ENCODE measurements at regions not wholly inside any gene's neighbourhood (a gene's known extent, or its start where the extent isn't known, plus 50 kb on each side); places are given as distances from the start of the nearest gene placed in this dataset.
"Not testable (repeated sequence)": the region's sequence is repeated elsewhere in the genome, so short reads cannot be mapped to it uniquely, and the experiment has no call there.

DNA sequence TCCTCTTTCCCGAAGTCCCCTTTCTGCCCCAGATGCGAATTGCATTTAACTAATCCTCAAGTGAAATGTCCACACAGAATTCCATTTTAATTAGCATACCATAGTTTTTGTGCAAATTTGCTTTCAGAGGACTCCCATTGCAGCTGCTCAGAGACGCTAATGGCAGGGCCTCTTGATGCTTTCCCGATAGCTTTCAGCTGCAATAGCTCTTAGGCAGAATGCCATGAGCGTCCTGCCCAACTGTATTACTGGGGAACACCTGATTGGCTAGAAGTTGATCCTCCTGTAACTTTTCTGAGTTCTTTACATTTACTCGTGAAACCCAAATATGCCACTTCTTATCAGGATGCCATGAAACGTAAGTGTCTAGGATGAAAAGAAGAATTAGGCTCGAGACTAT lies 203.0 kb downstream of the UTP18 start:
- Histone ChIP-seq H3K27me3 (ENCODE audit: control insufficient read depth, insufficient read depth) (no peaks in the 10 kb centered on the region), H3K27ac (ENCODE audit: low read length) (no peak overlapping the region), H3K4me3 (ENCODE audit: low read length) (no peak overlapping the region), H3K9me3 (ENCODE audit: control insufficient read depth, low read length) (no peaks in the 10 kb centered on the region), H3K4me1 (ENCODE audit: control insufficient read depth, insufficient read depth, low read length) (no peaks in the 10 kb centered on the region)
- intact Hi-C loops (cut with DNase I): no loop called here
- no peak for ATAC-seq
- WGBS: 78% methylated on average over 8 of the region's 8 CpGs
- DNase-seq: no peak

DNA sequence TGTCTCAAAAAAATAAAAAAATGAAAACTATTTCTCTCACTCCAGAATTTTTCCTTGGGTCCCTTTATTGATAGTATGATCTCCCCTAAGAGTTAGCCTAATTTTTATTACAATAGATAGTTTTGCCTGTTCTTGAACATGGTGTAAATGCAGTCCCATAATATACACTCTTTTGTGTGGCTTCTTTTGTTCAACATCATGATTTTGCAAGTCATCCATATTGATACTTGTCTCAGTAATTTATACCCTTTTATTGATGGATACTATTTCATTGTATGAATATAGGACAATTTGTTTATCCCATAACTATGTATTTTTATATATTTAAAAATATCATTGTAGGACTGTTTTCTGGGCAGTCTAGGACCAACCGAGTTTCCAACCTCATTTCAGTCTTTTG lies 207.0 kb downstream of the UTP18 start:
- Histone ChIP-seq H3K4me3 (ENCODE audit: low read length) (no peak overlapping the region), H3K4me1 (ENCODE audit: control insufficient read depth, insufficient read depth, low read length) (no peaks in the 10 kb centered on the region), H3K27me3 (ENCODE audit: control insufficient read depth, insufficient read depth) (no peaks in the 10 kb centered on the region), H3K27ac (ENCODE audit: low read length) (no peak overlapping the region), H3K9me3 (ENCODE audit: control insufficient read depth, low read length) (no peaks in the 10 kb centered on the region)
- no peak for DNase-seq
- ATAC-seq: no peak
- intact Hi-C loops (cut with DNase I): no loop called here
- WGBS: 61% methylated on average over 1 of the region's 1 CpG

DNA sequence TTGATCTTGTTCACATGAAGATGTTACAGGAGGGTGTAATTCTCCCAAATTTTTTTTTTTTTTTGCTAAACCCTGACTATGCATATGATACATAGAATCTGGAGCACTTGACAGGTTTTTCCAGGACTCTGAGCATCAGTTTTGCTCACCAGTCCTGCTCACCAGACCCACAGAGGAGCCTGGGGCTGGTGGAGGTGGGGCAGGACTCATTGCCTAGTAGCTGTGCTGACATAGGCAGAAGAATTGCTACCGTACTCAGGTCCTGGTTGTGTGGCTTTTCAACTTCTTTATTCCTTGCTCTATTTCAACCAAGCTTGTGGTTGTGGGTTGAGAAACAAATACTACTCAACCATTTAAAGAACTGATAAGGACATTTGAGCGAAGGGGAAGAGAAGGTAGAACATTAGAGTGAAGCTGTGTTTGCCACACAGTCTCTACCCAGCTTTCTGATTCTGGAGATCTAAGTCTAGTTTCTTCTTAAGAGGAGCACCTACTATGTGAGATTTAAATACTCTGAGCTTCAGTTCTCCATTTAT lies 212.4 kb downstream of the UTP18 start:
- DNase-seq (no peak), ATAC-seq (no peak)
- intact Hi-C loops (cut with DNase I): no loop called here
- H3K4me3 ChIP-seq (ENCODE audit: low read length): no peak overlapping the region
- no peaks in the 10 kb centered on the region for H3K4me1 ChIP-seq (ENCODE audit: control insufficient read depth, insufficient read depth, low read length)
- WGBS: 77% methylated on average over 2 of the region's 2 CpGs
- no peaks in the 10 kb centered on the region for H3K27me3 ChIP-seq (ENCODE audit: control insufficient read depth, insufficient read depth)
- no peak overlapping the region for H3K27ac ChIP-seq (ENCODE audit: low read length)
- no peaks in the 10 kb centered on the region for H3K9me3 ChIP-seq (ENCODE audit: control insufficient read depth, low read length)

DNA sequence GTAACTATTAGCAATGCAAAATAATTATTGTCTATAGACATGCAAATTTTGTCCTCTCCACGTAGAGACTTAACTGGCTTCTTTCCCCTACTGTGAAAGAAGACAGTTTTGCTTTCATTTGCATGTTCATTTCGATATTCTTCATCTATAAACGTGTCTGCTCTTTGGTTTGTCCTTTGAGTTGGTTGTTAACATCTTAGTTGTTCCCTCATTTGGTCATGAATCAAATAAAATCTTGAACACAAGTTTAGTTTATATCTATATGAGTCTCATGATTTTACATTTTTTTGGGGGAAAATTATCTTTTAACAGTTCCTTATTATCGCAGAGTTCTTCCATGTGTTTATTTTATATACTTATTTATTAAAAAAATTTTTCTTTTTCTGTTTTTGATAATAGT lies 214.4 kb downstream of the UTP18 start:
- no peaks in the 10 kb centered on the region for H3K9me3 ChIP-seq (ENCODE audit: control insufficient read depth, low read length)
- no peaks in the 10 kb centered on the region for H3K4me1 ChIP-seq (ENCODE audit: control insufficient read depth, insufficient read depth, low read length)
- 53% methylated on average over 4 of the region's 4 CpGs for WGBS
- H3K27ac ChIP-seq (ENCODE audit: low read length): no peak overlapping the region
- DNase-seq: no peak
- no peak overlapping the region for H3K4me3 ChIP-seq (ENCODE audit: low read length)
- intact Hi-C loops (cut with DNase I): no loop called here
- H3K27me3 ChIP-seq (ENCODE audit: control insufficient read depth, insufficient read depth): peaks cover 2% of the 10 kb centered on the region
- ATAC-seq: no peak

DNA sequence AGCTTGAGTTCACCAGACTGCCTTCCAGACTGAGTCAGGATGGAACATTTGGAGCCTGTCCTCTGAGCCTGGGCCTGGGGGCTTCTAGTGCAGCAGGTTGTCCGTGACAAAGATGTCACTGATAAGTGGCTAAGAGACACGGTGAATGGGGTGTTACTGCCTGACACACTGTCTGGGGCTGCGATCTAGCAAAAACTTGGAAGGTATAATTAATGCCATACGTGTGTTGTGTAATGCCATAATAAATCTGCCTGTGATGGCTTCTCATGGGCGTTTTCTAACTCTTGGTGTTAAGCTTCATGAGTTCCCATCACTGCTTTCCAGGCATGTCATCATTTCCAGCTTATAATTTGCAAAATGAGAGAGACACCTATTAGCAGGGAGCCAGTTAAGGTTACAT lies 215.4 kb downstream of the UTP18 start:
- Histone ChIP-seq H3K27me3 (ENCODE audit: control insufficient read depth, insufficient read depth) (peaks cover 2% of the 10 kb centered on the region), H3K9me3 (ENCODE audit: control insufficient read depth, low read length) (no peaks in the 10 kb centered on the region), H3K27ac (ENCODE audit: low read length) (no peak overlapping the region), H3K4me1 (ENCODE audit: control insufficient read depth, insufficient read depth, low read length) (no peaks in the 10 kb centered on the region), H3K4me3 (ENCODE audit: low read length) (no peak overlapping the region)
- WGBS: 51% methylated on average over 5 of the region's 5 CpGs
- no peak for ATAC-seq
- intact Hi-C loops (cut with DNase I): no loop called here
- DNase-seq: no peak

DNA sequence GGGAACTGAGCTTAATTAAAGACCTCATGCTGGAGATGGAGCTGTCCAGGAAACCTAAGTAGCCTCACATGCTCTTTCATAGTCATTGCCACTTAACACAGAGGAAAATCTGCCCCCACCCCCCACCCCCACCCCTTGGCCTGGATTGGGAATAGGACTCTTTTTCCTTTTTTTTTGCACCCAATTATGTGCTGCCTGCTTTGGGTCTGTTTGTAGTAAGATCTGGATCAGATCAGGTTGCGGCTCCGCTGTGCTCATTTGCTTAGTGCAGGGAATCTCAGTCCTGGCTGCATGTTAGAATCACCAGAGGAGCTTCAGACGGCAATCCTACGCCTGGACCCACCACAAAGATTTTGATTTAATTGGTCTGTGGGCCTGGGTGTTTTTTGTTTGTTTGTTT lies 219.0 kb downstream of the UTP18 start:
- intact Hi-C loops (cut with DNase I): no loop called here
- no peak overlapping the region for H3K27ac ChIP-seq (ENCODE audit: low read length)
- no peak for DNase-seq
- no peaks in the 10 kb centered on the region for H3K4me1 ChIP-seq (ENCODE audit: control insufficient read depth, insufficient read depth, low read length)
- ATAC-seq: no peak
- peaks cover 2% of the 10 kb centered on the region for H3K27me3 ChIP-seq (ENCODE audit: control insufficient read depth, insufficient read depth)
- H3K4me3 ChIP-seq (ENCODE audit: low read length): no peak overlapping the region
- 71% methylated on average over 4 of the region's 4 CpGs for WGBS
- H3K9me3 ChIP-seq (ENCODE audit: control insufficient read depth, low read length): peaks cover 3% of the 10 kb centered on the region

DNA sequence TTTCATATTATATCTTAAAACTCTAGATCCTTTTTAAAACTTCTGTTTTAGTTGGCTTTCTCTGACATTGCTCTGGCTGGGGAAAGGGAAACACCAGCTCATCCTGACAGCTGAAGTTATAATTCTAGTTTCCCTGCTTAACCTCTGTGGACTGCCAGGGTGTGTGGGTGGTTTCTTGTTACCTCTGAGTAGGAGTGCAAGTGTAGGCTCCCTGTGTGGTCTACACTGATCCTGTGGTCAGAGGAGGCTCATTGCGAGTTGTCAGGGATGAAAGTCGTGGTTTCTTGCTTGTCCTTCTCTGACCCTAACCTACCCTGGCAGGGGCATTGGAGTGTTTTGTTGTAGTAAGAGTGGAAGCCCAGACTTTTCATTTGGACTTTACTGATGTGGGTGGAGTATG lies 221.0 kb downstream of the UTP18 start:
- H3K27me3 ChIP-seq (ENCODE audit: control insufficient read depth, insufficient read depth): peaks cover 2% of the 10 kb centered on the region
- intact Hi-C loops (cut with DNase I): no loop called here
- no peak overlapping the region for H3K4me3 ChIP-seq (ENCODE audit: low read length)
- H3K4me1 ChIP-seq (ENCODE audit: control insufficient read depth, insufficient read depth, low read length): no peaks in the 10 kb centered on the region
- peaks cover 3% of the 10 kb centered on the region for H3K9me3 ChIP-seq (ENCODE audit: control insufficient read depth, low read length)
- WGBS: 87% methylated on average over 2 of the region's 2 CpGs
- no peak for ATAC-seq
- DNase-seq: no peak
- H3K27ac ChIP-seq (ENCODE audit: low read length): no peak overlapping the region

DNA sequence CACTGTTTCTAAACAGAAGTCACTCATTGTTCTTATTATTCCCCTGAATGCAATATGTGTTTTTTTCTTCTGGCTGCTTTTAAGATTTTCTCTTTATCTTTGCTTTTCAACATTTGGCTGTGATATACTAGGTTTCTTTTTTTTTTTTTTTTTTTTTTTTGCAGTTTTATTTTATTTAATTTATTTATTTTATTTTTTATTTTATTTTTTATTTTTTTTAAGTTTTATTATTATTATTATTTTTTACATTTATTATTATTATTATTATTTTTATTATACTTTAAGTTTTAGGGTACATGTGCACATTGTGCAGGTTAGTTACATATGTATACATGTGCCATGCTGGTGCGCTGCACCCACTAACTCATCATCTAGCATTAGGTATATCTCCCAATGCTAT lies 221.9 kb downstream of the UTP18 start:
- H3K27me3 ChIP-seq (ENCODE audit: control insufficient read depth, insufficient read depth); intact Hi-C loops (cut with DNase I); H3K4me3 ChIP-seq (ENCODE audit: low read length); H3K4me1 ChIP-seq (ENCODE audit: control insufficient read depth, insufficient read depth, low read length); H3K9me3 ChIP-seq (ENCODE audit: control insufficient read depth, low read length); ATAC-seq; DNase-seq; H3K27ac ChIP-seq (ENCODE audit: low read length): not testable (repeated sequence)
- WGBS: no CpG with 5 or more reads among the region's 1 CpG

DNA sequence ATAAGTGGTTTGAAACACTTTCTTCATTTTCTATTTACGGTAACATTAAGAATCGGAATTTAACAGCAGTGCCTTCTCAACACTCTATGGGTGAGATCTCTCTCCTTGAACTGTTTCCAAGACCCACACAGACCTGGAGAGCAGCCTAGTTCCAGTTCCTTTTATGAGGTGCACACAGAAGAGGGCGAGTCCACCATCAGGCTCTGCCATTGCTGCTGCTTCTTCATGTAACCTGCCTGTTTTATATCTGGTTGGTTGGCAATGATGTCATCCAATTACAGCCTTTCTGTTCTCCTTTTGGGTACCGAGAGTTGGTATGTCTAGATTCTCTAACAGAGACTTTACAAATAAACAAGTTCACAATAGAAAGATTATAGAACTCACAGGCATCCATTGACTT lies 225.7 kb downstream of the UTP18 start:
- intact Hi-C loops (cut with DNase I): no loop called here
- ATAC-seq (no peak), DNase-seq (no peak)
- H3K4me3 ChIP-seq (ENCODE audit: low read length): no peak overlapping the region
- H3K27me3 ChIP-seq (ENCODE audit: control insufficient read depth, insufficient read depth): no peaks in the 10 kb centered on the region
- no peak overlapping the region for H3K27ac ChIP-seq (ENCODE audit: low read length)
- 46% methylated on average over 4 of the region's 4 CpGs for WGBS
- no peaks in the 10 kb centered on the region for H3K4me1 ChIP-seq (ENCODE audit: control insufficient read depth, insufficient read depth, low read length)
- peaks cover 3% of the 10 kb centered on the region for H3K9me3 ChIP-seq (ENCODE audit: control insufficient read depth, low read length)

DNA sequence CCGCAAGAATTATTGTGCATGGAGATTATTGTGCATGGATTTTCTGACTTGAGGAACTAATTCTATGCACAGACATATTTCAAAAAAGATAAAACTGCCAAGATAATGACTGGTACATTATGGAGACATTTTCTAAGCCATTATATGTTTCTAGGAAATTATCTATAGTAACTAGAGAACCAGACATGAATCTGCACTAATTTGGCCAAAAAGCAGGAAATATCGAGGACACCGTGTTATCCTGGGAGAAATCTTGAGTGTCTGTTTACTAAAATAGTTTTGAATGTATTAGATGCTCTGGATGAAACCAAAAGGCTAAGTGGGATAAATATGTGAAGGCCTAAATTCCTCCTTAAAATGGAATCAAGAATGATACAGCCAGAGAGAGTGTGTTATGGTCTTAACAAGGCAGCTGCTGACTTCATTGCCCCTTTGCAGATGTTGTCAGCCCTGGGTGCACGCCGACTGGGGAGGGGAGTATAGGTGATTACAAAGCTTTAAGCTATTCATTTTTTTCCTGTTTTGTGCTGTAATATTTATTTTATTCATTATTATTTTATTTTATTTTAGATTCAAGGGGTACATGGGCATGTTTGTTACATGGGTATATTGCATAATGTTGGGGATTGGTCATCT lies 226.7 kb downstream of the UTP18 start:
- DNase-seq (no peak), ATAC-seq (no peak)
- H3K4me1 ChIP-seq (ENCODE audit: control insufficient read depth, insufficient read depth, low read length): no peaks in the 10 kb centered on the region
- intact Hi-C loops (cut with DNase I): no loop called here
- H3K9me3 ChIP-seq (ENCODE audit: control insufficient read depth, low read length): no peaks in the 10 kb centered on the region
- no peaks in the 10 kb centered on the region for H3K27me3 ChIP-seq (ENCODE audit: control insufficient read depth, insufficient read depth)
- WGBS: 80% methylated on average over 5 of the region's 5 CpGs
- no peak overlapping the region for H3K27ac ChIP-seq (ENCODE audit: low read length)
- H3K4me3 ChIP-seq (ENCODE audit: low read length): no peak overlapping the region

DNA sequence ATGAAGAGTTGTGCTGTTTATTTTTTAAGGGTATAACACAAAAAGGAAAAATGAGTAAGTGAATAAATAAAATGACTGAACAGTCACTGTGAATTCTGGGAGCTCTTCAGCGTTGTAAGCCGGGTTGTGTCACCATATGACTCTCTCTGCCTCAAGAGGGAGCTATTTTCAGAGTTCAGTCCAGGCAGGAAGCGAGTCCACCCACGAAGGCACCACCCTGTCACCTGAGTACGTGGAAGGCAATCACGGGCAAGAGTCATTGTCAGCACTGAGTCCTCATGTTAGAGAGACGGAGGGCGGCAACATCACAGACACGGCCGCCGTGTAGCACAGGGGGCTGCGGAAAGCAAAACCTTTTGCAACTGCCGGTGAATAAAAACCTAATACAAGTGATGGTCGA lies 227.6 kb downstream of the UTP18 start:
- Histone ChIP-seq H3K27ac (ENCODE audit: low read length) (no peak overlapping the region), H3K9me3 (ENCODE audit: control insufficient read depth, low read length) (no peaks in the 10 kb centered on the region), H3K27me3 (ENCODE audit: control insufficient read depth, insufficient read depth) (no peaks in the 10 kb centered on the region), H3K4me1 (ENCODE audit: control insufficient read depth, insufficient read depth, low read length) (no peaks in the 10 kb centered on the region), H3K4me3 (ENCODE audit: low read length) (no peak overlapping the region)
- ATAC-seq (no peak), DNase-seq (no peak)
- intact Hi-C loops (cut with DNase I): no loop called here
- 49% methylated on average over 14 of the region's 14 CpGs for WGBS

DNA sequence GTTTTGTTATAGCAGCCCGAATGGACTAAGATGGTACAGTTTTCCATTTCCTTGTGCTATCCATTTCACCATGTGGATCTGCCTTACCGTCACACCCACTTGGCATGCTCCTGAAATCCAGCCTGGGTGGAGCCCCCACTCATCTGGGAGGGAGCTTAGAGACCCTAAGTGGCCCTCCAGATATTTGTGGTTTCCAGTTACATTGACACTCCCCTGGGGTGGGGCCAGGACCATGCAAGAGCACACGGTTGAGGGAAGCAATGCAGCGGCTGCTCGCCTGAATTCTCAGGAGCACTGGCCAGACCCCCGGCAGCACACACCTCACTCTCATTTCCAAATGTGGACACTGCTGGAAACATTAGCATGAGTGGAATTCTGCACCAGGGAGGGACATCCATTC lies 231.1 kb downstream of the UTP18 start:
- H3K27me3 ChIP-seq (ENCODE audit: control insufficient read depth, insufficient read depth): no peaks in the 10 kb centered on the region
- H3K4me1 ChIP-seq (ENCODE audit: control insufficient read depth, insufficient read depth, low read length): no peaks in the 10 kb centered on the region
- 82% methylated on average over 6 of the region's 6 CpGs for WGBS
- H3K4me3 ChIP-seq (ENCODE audit: low read length): no peak overlapping the region
- peak in 1 of 3 donors; percentile 32 for DNase-seq
- no peak overlapping the region for H3K27ac ChIP-seq (ENCODE audit: low read length)
- no peak for ATAC-seq
- intact Hi-C loops (cut with DNase I): no loop called here
- no peaks in the 10 kb centered on the region for H3K9me3 ChIP-seq (ENCODE audit: control insufficient read depth, low read length)

All from right cardiac atrium (tissue), 5 donors.